PFSK-1 (cell line): ENCODE measurements at regions not wholly inside any gene's neighbourhood (a gene's known extent, or its start where the extent isn't known, plus 50 kb on each side); places are given as distances from the start of the nearest gene placed in this dataset.

Experiments
- FOXP2 ChIP-seq: optimal IDR thresholded peaks from 2 replicates; pipeline ENCODE3; 2011; ENCODE audit warnings: borderline replicate concordance, control low read depth, inconsistent platforms; ENCODE audit not compliant: insufficient read depth; ENCODE audit errors: extremely low read length, extremely low read depth
- POLR2AphosphoS5 ChIP-seq: IDR thresholded peaks from 2 replicates; pipeline ENCODE4 v1.6.1; 2012; ENCODE audit warnings: low read depth, mild to moderate bottlenecking, control low read depth, low read length, moderate library complexity
- SIN3A ChIP-seq: IDR thresholded peaks from 2 replicates; pipeline ENCODE4 v1.6.1; 2012; ENCODE audit warnings: mild to moderate bottlenecking, low read length, moderate library complexity, borderline replicate concordance; ENCODE audit not compliant: insufficient read depth
- TAF1 ChIP-seq: IDR thresholded peaks from 2 replicates; pipeline ENCODE4 v1.6.1; 2012; ENCODE audit warnings: low read length, control low read depth, borderline replicate concordance; ENCODE audit not compliant: insufficient read depth
- TF ChIP-seq, protein P1 (sequence below), 2 experiments: IDR thresholded peaks; 2 replicates each; pipeline versions ENCODE4 v1.6.1 to v1.8.0; 2011 to 2012; ENCODE audit warnings: low read depth in 2 of 2, low read length in 2 of 2, control low read depth in 1 of 2, inconsistent platforms in 1 of 2, mild to moderate bottlenecking in 1 of 2, moderate library complexity in 1 of 2; ENCODE audit not compliant: insufficient read depth in 1 of 2

- TF ChIP-seq, protein P1, sequence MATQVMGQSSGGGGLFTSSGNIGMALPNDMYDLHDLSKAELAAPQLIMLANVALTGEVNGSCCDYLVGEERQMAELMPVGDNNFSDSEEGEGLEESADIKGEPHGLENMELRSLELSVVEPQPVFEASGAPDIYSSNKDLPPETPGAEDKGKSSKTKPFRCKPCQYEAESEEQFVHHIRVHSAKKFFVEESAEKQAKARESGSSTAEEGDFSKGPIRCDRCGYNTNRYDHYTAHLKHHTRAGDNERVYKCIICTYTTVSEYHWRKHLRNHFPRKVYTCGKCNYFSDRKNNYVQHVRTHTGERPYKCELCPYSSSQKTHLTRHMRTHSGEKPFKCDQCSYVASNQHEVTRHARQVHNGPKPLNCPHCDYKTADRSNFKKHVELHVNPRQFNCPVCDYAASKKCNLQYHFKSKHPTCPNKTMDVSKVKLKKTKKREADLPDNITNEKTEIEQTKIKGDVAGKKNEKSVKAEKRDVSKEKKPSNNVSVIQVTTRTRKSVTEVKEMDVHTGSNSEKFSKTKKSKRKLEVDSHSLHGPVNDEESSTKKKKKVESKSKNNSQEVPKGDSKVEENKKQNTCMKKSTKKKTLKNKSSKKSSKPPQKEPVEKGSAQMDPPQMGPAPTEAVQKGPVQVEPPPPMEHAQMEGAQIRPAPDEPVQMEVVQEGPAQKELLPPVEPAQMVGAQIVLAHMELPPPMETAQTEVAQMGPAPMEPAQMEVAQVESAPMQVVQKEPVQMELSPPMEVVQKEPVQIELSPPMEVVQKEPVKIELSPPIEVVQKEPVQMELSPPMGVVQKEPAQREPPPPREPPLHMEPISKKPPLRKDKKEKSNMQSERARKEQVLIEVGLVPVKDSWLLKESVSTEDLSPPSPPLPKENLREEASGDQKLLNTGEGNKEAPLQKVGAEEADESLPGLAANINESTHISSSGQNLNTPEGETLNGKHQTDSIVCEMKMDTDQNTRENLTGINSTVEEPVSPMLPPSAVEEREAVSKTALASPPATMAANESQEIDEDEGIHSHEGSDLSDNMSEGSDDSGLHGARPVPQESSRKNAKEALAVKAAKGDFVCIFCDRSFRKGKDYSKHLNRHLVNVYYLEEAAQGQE (IDR thresholded peaks at IDR 0.05; ENCODE audit: insufficient read depth in 1 of 2, low read depth in 2 of 2, low read length in 2 of 2), result no peak
- TF ChIP-seq TAF1 (no peak), FOXP2 (no peak), POLR2AphosphoS5 (no peak), SIN3A (no peak)
Measured at GRCh38 chr5:2610986-2611385, 140.5 kb downstream of the IRX2 start.

DNA sequence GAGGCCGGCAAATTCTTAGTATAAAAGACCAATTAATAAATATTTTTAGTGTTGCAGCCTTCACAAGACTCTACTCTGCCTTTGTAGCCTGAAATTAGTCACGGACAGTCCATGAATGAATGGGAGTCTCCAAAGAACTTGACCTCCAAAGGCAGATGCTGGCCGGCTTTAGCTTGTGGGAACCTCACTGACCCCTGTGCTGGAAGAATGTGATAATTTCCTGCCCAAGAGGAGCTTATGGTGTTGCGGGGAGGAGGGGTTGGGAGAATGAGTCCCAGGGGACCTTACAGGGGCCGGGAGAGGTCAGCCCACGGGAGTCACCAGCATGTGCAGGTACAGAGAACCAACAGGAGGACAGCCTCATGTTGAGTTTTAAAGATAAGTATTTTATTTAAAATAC, 143.1 kb downstream of the IRX2 start:
- TF ChIP-seq FOXP2, result no peak
- TF ChIP-seq POLR2AphosphoS5, result no peak
- TF ChIP-seq TAF1, result no peak
- TF ChIP-seq, protein P1 (IDR thresholded peaks at IDR 0.05; ENCODE audit: insufficient read depth in 1 of 2, low read depth in 2 of 2, low read length in 2 of 2), result no peak
- TF ChIP-seq SIN3A, result no peak

DNA sequence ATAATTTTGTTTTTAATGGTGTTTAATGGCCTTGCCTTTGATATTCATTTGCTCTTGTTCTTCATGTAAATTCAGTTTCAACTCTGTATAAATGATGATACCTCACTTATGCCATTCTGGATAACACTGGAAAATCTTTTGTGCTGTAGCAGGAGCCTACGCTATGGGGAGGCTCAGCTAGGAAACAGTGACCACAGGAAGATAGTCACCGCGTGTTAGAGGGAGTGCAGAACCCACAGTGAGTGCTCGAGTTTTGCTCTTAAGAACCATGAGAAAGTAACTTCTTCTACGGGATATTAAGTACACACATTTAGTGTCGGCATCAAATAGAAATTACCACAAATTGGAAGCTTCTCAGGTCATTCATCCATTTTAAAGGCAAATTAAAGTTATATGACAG, 143.9 kb downstream of the IRX2 start:
- TF ChIP-seq, protein P1 (IDR thresholded peaks at IDR 0.05; ENCODE audit: insufficient read depth in 1 of 2, low read depth in 2 of 2, low read length in 2 of 2), result no peak
- TF ChIP-seq SIN3A (no peak), TAF1 (no peak), FOXP2 (no peak), POLR2AphosphoS5 (no peak)

DNA sequence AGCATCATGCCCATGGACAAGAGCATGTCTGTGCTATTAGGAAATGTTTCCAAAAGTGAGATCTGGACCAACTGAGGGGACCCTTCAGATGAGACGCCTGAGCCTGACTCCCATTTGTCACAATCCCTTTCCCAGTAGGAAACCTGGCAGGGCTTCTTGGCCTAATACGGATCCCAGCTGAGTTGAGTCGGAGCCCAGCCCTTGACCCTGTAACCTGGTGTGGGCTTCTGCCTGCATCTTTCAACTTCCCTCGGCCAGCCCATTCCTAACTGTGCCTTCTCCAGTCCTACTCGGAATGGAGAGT, 148.3 kb downstream of the IRX2 start:
- TF ChIP-seq, protein P1 (IDR thresholded peaks at IDR 0.05; ENCODE audit: insufficient read depth in 1 of 2, low read depth in 2 of 2, low read length in 2 of 2), result no peak
- TF ChIP-seq FOXP2, result no peak

- TF ChIP-seq FOXP2 (no peak), SIN3A (no peak), POLR2AphosphoS5 (no peak), TAF1 (no peak)
- TF ChIP-seq, protein P1 (IDR thresholded peaks at IDR 0.05; ENCODE audit: insufficient read depth in 1 of 2, low read depth in 2 of 2, low read length in 2 of 2), result no peak
Measured at GRCh38 chr5:2602451-2603271, 148.8 kb downstream of the IRX2 start.
